Stimulated activated CD8-positive, alpha-beta memory T cell treated with anti-CD3 and anti-CD28 coated beads, Interleukin-4, amount 100 ng/mL, for 48 hours (primary cell): ENCODE measurements at regions not wholly inside any gene's neighbourhood (a gene's known extent, or its start where the extent isn't known, plus 50 kb on each side); places are given as distances from the start of the nearest gene placed in this dataset.
"Not testable (repeated sequence)": the region's sequence is repeated elsewhere in the genome, so short reads cannot be mapped to it uniquely, and the experiment has no call there.

Experiments
- DNase-seq: peaks from one replicate; pipeline ENCODE4 v3.0.0-alpha.2; 2020

GRCh38 chr7:131720703-131721102 is 164.3 kb upstream of the PODXL start:
- DNase-seq: no peak

- DNase-seq: no peak
These were observed 160.8 kb upstream of the PODXL start for GRCh38 chr7:131717181-131717580.

- no peak for DNase-seq
These were observed 142.9 kb upstream of the PODXL start for GRCh38 chr7:131699323-131699722.

- peak; percentile 85 for DNase-seq
These were observed 135.9 kb upstream of the PODXL start for GRCh38 chr7:131692131-131692960.

GRCh38 chr7:131691454-131692130 is 135.2 kb upstream of the PODXL start:
- no peak for DNase-seq

GRCh38 chr7:131690441-131690840 is 134.0 kb upstream of the PODXL start:
- no peak for DNase-seq

GRCh38 chr7:131689662-131690234 is 133.3 kb upstream of the PODXL start:
- no peak for DNase-seq

GRCh38 chr7:131688738-131689661 is 132.6 kb upstream of the PODXL start:
- peak; percentile 78 for DNase-seq

- no peak for DNase-seq
These were observed 130.9 kb upstream of the PODXL start for GRCh38 chr7:131687296-131687695.

- DNase-seq: no peak
These were observed 130.4 kb upstream of the PODXL start for GRCh38 chr7:131686833-131687232.

GRCh38 chr7:131683536-131684125 is 127.2 kb upstream of the PODXL start:
- no peak for DNase-seq

GRCh38 chr7:131681961-131682360 is 125.5 kb upstream of the PODXL start:
- DNase-seq: no peak

- not testable (repeated sequence) for DNase-seq
These were observed 122.6 kb upstream of the PODXL start for GRCh38 chr7:131679071-131679470.

GRCh38 chr7:131676850-131677249 is 120.4 kb upstream of the PODXL start:
- DNase-seq: not testable (repeated sequence)

- no peak for DNase-seq
These were observed 117.7 kb upstream of the PODXL start for GRCh38 chr7:131674131-131674530.

GRCh38 chr7:131673576-131673975 is 117.1 kb upstream of the PODXL start:
- DNase-seq: no peak

GRCh38 chr7:131670406-131670805 is 114.0 kb upstream of the PODXL start:
- DNase-seq: no peak

- no peak for DNase-seq
These were observed 111.3 kb upstream of the PODXL start for GRCh38 chr7:131667699-131668098.

GRCh38 chr7:131665021-131665420 is 108.6 kb upstream of the PODXL start:
- DNase-seq: no peak

- DNase-seq: no peak
These were observed 108.1 kb upstream of the PODXL start for GRCh38 chr7:131664570-131664969.

- not testable (repeated sequence) for DNase-seq
These were observed 106.0 kb upstream of the PODXL start for GRCh38 chr7:131662301-131662873.

- no peak for DNase-seq
These were observed 101.5 kb upstream of the PODXL start for GRCh38 chr7:131657881-131658280.
